Globus pallidus (tissue), 1 donor: ENCODE measurements at regions not wholly inside any gene's neighbourhood (a gene's known extent, or its start where the extent isn't known, plus 50 kb on each side); places are given as distances from the start of the nearest gene placed in this dataset.
"Not testable (repeated sequence)": the region's sequence is repeated elsewhere in the genome, so short reads cannot be mapped to it uniquely, and the experiment has no call there.

Experiments used
- DNase-seq: peaks from one replicate; pipeline ENCODE4 v3.0.0-alpha.2; 2015; ENCODE audit warnings: low spot score

DNA sequence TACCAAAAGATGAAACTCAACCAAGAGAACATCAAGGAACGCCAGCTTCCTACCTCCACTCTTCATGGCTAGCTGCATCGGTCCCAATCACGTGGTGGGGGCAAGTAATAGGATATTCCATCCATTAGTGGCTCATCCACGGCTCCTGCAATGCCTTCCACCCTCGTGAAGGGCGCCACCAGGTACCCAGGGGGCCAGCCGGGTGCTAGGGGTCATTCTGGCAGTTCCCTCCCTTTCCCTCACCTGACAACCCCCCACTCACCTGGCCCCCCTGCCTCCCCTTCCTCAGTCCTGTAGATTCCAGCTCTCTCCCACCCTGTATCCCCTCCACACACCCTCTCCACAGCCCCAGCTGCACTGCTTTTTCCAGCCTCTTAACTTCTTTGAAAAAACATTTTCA lies 161.9 kb downstream of the URI1 start:
- no peak for DNase-seq

- DNase-seq = no peak
Measured at GRCh38 chr19:30105316-30105715, 163.3 kb downstream of the URI1 start.

- DNase-seq = no peak
Measured at GRCh38 chr19:30105727-30106126, 163.7 kb downstream of the URI1 start.

DNA sequence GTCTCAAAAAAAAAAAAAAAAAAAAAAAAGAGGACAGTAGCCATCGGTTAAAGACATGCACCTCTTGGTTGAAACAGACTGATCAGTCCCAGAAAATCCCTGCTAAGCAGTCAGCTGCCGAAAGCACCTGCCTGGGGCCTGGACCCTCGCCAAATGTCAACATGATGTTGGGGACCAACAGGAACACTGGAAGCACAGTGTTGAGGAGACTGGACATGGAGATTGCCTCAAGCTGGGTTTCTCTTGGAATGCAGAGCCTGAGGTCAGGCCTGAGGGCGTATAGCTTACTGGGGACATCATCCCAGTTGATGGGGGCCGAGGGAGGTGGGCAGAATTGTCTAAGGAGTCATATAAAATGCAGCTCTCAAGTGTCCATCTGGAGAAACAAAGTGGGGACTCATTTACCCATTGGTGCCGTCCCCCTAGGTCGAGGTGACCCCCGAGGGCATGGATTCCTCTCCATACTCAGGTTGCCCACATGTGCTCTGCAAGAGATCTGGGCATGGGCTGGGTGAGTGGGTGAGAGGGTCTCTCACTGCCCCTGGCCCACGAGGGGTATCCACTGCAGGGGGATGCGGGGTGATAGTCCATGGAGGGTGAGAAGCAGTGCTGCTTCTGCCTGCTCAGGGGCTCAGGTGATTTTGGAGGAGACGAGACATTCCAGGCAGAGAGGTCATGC lies 164.5 kb downstream of the URI1 start:
- DNase-seq = no peak

GRCh38 chr19:30107251-30107650 lies 165.2 kb downstream of the URI1 start:
- no peak for DNase-seq

GRCh38 chr19:30109565-30109964 lies 167.5 kb downstream of the URI1 start:
- DNase-seq = no peak

DNA sequence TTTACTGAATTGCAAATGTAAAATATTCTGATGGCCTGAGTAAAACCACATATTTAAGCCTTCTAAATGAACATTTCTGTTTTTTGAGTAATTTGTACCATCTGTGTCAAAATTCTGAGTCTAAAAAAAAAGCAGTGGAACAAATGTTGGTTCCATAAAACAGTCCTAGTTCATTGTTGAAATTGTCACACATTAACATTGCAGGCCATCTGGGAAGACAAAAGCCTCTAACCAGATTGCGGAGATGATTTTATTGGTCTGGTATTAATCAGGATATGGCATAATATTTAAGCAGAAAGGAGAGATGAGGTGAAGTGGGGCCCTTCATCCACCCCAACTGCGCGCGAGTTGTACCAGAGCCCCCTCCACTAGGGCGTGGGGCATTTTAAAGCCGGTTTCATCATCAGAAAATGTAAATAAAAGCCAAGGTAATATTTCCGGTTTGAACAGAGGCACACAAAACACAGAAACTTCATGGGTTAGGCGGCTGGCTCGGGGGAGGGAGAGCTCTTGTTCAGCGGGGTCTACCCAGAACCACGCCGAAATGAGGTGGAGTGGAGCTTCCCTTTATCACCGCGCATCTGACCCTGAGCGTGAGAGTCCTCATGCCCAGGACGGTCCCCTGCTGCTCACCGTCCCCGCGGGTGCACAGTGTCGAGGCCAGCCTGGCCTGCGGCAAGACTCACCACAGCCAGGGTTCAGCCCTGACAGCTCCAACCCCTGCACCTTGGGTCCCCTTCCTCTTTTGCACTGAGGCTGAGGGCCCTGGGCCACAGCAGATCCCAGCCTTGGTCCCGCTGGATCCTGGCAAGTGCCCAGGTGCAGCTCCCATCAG lies 169.2 kb downstream of the URI1 start:
- no peak for DNase-seq

- DNase-seq = no peak
Measured at GRCh38 chr19:30112171-30112570, 170.1 kb downstream of the URI1 start.

GRCh38 chr19:30112666-30113065 lies 170.6 kb downstream of the URI1 start:
- DNase-seq = no peak

DNA sequence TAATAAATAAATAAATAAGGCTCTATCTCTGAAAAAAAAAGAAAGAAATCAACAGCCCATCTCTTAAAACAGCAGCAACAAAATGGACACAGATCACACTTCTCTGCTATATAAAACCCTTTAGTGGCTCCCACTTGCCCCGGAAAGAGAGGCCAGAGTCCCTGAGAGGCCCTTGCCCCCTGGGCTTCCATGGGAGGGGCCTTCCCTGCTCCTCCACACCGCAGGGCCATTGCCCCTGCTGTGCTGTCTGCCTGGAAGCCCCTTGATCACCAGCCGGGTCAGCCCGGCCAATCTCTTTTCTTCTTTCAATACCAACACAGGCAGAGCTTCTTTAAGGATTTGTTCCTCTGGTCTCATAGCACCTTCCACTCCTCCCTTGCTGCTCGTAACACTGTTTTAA lies 171.1 kb downstream of the URI1 start:
- DNase-seq = no peak

- not testable (repeated sequence) for DNase-seq
Measured at GRCh38 chr19:30114095-30114494, 172.1 kb downstream of the URI1 start.

- DNase-seq = no peak
Measured at GRCh38 chr19:30115947-30116346, 173.9 kb downstream of the URI1 start.

DNA sequence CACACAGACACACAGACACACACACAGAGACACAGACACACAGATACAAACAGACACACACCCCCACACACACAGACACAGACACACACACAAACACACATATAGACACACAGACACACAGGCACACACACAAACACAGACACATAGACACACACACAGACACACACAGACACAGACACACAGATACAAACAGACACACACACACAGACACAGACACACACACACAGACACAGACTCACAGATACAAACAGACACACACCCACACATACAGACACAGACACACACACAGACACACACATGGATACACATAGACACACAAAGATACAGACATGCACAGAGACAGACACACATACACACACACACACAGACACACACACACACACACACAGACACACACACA lies 174.5 kb downstream of the URI1 start:
- DNase-seq = no peak

- DNase-seq = no peak
Measured at GRCh38 chr19:30116984-30117555, 175.0 kb downstream of the URI1 start.

DNA sequence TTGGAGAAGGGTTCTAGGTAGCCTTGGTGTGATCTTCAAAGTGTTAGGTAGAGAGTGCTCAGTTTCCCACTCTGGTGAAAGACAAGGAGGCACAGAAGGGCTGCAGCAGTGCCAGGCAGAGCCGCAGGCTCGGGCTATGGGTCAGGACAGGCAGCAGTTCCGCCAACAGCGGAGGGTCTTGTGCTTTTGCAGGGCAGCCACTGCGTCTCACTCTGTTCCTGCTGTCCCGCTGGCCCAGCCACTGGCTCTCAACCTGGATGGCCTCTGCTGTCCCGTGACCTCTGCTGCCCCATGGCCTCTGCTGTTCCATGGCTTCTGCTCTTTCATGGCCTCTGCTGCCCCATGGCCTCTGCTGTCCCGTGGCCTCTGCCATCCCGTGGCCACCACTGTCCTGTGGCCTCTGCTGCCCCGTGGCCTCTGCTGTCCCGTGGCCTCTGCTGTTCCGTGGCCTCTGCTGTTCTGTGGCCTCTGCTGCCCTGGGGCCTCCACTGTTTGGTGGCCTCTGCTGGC lies 175.7 kb downstream of the URI1 start:
- DNase-seq = no peak

DNA sequence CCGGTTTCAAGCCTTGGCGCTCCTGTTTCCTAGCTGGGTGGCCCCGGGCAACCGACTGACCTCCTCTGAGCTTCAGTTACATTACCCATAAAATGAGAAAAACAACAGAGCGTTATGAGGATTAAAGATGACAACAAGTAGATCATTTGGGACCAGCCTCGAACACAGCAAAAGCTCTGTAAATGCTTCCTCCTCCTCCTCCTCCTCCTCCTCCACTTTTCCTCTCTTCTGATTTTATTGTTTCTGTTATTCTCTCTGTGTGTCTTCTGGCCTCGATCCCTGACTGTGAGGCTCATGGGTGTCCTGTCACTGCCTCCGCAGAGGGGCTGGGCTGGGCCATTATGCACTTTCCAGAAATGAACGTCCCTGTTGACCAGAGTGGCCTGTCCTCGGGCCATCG lies 176.2 kb downstream of the URI1 start:
- no peak for DNase-seq

DNA sequence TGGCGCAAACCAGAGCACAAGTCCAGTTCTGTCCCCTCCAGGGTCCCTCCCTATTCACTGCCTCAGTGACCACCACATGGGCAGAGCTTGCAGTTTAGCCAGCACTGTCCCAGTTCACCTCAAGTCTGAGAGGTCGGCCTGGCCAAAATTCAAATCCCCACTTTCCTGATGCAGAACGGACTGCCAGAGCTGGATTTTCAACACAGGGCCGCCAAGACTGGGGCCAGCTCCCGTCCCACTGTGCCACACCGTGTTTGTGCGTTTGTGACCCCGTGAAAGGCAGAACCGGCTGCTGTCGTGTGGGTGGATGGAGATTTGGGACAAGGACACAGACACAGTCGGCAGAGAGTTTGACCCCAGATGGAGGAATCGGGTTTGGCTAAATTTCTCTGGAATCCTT lies 176.7 kb downstream of the URI1 start:
- no peak for DNase-seq

DNA sequence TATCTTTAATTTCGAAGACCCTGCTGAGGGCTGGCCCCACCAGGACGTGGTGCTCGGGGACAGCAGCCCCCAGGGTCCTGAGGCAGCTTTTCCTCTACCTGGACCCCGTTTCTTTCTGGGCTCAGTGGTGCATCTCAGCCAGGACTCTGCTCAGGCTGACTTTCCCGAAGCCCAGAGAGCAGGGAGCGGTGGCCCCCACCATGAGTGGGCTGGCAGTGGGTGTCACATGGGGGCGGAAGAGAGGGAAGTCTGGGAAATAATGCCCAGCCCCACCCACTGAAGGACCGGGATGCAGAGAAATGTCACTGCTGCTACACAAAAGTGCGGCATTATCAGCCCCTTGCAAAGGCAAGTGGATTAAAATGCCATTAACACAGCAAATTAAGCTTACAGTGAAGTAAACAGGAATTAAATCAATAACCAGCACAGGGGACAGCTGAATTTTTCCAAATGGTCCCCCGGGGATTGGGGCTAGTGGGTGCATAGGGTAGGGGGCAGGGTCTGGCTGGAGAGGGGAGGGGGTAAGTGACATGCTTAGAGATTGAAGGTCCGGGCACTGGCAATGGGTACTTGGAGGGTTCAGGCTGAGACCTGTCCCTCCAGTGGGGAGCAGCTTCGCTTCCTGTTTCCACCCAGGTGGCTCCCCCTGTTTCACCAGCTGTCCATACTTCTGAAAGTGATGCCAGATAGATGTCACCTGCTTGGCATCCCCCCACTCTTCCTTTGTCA lies 177.3 kb downstream of the URI1 start:
- no peak for DNase-seq

DNA sequence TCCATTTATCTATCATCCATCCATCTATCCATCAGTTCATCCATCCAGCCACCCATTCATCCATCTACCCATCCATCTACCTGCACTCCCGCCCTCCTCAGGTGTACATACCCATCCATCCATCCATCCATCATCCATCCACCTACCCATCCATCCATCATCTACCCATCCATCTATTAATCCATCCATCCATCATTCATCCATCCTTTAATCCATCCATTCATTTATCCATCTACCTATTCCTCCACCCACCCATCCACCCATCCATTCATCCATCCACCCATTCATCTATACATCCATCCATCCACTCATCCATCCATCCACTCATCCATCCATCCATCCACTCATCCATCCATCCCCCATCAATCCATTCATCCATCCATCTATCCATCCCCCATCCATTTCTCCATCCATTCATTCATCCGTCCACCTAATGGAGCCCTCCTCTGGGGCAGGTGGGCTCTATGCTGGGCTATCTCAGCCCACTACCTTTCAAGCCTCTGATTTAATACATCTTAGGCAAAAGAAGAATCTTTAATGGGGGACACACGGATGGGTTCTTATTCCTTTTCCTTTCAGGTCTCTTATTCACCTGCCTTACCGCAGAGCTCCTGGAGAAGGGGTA lies 178.9 kb downstream of the URI1 start:
- no peak for DNase-seq

GRCh38 chr19:30122431-30122830 lies 180.4 kb downstream of the URI1 start:
- no peak for DNase-seq

DNA sequence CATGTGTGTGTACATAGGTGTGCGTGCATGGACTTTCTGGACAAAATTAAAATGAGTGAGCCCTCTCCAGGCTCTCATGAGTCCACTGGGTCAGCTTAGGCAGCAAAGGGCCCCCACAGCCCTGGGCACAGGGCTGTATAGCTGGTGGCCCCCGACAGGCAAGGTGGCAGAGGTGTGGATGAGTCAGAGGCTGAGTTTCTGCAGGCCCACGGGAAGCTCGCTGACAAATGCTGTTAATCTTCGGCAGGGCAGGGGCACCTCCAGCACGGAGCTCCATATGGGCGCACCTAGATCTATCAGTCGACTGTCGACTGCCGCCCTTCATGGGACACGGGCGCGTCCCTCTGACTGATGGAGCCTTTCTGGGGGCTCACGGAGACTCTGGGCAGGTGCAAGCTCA lies 181.1 kb downstream of the URI1 start:
- no peak for DNase-seq

GRCh38 chr19:30123611-30124010 lies 181.6 kb downstream of the URI1 start:
- no peak for DNase-seq
